ENCODE measurements at regions not wholly inside any gene's neighbourhood (a gene's known extent, or its start where the extent isn't known, plus 50 kb on each side); places are given as distances from the start of the nearest gene placed in this dataset.
A peak's percentile ranks its signal among the peaks of the same experiment; 100 is the strongest.

DNA sequence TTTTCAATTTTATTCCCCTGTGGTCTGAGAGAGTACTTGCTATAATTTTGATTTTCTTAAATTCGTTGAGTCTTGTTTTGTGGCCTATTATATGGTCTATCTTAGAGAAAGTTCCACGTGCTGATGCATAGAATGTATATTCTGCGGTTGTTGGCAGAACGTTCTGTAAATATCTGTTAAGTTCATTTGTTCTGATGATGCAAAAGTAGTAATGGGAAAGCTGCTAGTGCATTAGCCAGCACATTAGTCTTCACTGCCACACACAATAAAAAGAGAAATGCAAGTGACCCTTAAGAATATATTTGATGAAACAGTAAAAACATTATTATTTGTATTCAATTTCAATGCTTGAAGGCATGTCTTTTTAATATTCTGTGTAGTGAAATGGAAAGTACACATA lies 84.8 kb downstream of the GTPBP8 start:
- in situ Hi-C loops (cut with HindIII; ENCODE audit: low sequenced_read_pairs), result no loop called here
- TF ChIP-seq, protein P1, sequence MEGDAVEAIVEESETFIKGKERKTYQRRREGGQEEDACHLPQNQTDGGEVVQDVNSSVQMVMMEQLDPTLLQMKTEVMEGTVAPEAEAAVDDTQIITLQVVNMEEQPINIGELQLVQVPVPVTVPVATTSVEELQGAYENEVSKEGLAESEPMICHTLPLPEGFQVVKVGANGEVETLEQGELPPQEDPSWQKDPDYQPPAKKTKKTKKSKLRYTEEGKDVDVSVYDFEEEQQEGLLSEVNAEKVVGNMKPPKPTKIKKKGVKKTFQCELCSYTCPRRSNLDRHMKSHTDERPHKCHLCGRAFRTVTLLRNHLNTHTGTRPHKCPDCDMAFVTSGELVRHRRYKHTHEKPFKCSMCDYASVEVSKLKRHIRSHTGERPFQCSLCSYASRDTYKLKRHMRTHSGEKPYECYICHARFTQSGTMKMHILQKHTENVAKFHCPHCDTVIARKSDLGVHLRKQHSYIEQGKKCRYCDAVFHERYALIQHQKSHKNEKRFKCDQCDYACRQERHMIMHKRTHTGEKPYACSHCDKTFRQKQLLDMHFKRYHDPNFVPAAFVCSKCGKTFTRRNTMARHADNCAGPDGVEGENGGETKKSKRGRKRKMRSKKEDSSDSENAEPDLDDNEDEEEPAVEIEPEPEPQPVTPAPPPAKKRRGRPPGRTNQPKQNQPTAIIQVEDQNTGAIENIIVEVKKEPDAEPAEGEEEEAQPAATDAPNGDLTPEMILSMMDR (IDR thresholded peaks at IDR 0.05; ENCODE audit: low read depth, low read length, missing control alignments), result no peak
- DNase-seq (ENCODE audit: low read depth), result no peak
- H3K4me3 ChIP-seq (ENCODE audit: low read depth, low read length), result no peak overlapping the region

DNA sequence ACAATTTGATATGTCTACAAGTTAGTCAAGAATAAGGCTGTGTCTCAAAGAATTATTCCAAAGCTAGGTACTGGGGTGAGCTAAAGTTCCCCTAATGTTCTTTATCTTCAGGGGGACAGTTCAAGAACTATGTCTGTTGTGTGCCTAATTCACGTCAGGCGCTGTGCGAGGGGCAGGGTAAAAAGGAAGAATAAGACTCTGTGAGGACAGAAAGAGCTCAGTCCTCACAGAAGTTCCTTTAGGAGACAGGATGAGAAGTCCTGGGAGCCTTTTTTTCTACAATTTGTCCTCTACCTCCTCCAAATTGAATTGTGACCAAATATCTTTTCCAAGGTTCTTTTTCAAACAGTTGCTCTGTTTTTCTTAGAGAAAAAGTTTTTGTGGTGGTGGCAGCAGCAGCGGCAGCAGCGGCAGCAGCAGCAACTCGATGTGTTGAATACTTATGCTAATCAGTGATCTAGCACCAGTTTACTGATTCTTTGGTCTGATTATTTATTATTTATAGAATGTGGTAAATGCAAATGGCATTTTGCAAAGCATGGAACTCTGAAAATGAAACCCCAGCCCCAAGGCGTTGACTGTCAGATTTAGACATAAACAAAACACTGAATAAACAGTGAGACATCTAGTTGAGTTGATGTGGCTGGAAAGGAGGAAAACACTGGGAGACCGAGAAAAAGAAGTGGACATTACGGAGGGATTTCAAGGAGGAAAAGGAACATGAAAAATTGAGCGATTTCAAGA lies 88.6 kb downstream of the GTPBP8 start:
- peak overlapping the region; percentile 4 for H3K4me3 ChIP-seq (ENCODE audit: low read depth, low read length)
- TF ChIP-seq, protein P1 (IDR thresholded peaks at IDR 0.05; ENCODE audit: low read depth, low read length, missing control alignments), result no peak
- no peak for DNase-seq (ENCODE audit: low read depth)
- in situ Hi-C loops (cut with HindIII; ENCODE audit: low sequenced_read_pairs), result no loop called here

DNA sequence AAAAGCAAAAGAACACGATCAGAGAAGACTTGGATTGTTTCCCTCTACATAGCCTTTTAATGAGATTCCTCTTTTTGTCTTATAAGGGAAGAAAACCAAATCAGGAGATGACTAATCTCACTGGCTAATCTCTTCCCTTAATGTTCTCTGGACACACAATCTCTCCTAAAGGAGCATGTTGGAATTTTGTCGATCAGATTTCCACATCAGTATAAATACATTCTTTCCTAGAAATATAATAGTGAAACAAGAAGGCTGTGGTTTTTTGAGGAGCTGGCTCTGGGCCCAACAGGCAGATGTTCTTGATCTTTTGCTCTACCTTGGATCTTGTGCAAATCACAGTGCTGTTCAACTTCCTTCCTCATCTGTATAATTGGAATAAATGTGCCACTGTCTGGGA lies 94.0 kb downstream of the GTPBP8 start:
- DNase-seq (ENCODE audit: low read depth), result peak; percentile 79
- TF ChIP-seq, protein P1 (IDR thresholded peaks at IDR 0.05; ENCODE audit: low read depth, low read length, missing control alignments), result no peak
- in situ Hi-C loops (cut with HindIII; ENCODE audit: low sequenced_read_pairs), result no loop called here
- no peak overlapping the region for H3K4me3 ChIP-seq (ENCODE audit: low read depth, low read length)

DNA sequence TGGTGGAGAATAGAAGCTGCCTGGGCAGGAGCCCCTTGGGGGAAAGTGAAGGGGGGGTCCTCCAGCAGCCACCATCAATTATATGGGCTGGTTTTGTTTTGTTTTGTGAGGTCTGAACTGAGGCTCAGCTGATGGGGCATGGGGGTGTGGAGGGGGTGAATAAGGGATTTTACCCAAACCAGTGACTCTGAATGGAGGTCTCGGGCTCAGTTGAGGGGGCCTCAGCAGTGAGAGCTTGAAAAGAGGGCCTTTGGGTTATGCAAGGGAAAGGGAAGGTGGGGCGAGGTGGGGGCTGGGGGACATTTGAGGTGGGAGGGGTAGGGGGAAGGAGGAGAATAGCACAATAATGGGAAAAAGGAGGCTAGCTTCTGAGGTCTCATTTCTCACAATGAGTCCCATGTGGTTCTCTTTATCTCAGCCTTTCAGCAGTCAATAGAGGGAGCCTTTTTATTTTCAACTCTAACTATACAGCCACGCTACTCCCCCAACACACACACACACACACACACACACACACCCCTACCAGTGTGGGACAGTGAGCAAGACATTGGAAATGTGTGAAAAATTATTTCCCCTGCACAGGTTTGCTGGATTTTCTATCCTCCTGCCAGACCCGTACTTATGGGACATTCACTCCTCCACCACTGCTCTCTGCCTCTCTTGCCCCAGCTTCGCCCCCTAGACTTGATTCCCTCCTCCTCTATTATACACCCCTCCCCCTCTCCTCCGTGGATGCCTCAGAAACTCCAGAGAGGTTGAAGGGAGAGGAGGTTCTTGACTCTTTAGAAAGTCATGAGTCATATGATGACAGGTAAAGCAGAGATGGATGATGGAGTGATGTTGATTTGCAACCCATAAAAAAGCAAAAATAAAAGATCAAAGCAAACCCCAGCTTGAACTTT lies 96.0 kb downstream of the GTPBP8 start:
- no peak overlapping the region for H3K4me3 ChIP-seq (ENCODE audit: low read depth, low read length)
- TF ChIP-seq, protein P1 (IDR thresholded peaks at IDR 0.05; ENCODE audit: low read depth, low read length, missing control alignments), result peak; percentile 10
- in situ Hi-C loops (cut with HindIII; ENCODE audit: low sequenced_read_pairs), result no loop called here
- no peak for DNase-seq (ENCODE audit: low read depth)

DNA sequence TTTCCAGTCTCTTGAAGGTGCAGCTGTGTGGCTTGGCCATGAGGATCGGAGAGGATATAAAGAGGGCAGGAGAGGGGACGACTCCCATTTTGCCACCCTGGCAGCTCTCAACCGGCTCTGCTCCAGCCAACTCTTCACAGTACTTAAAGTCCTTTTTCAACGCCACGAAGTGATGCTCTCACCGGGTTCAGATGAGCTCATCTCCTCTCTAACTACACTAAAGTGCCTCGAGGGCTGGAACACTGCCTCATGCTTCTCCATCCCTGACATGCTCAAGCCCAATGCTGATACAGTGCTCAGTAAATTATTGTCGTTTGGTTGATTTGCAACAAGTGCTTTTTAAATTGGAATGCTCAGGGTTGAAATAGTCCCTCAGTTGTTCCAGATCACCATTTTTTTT lies 97.8 kb downstream of the GTPBP8 start:
- no peak for DNase-seq (ENCODE audit: low read depth)
- in situ Hi-C loops (cut with HindIII; ENCODE audit: low sequenced_read_pairs), result no loop called here
- TF ChIP-seq, protein P1 (IDR thresholded peaks at IDR 0.05; ENCODE audit: low read depth, low read length, missing control alignments), result no peak
- no peak overlapping the region for H3K4me3 ChIP-seq (ENCODE audit: low read depth, low read length)

DNA sequence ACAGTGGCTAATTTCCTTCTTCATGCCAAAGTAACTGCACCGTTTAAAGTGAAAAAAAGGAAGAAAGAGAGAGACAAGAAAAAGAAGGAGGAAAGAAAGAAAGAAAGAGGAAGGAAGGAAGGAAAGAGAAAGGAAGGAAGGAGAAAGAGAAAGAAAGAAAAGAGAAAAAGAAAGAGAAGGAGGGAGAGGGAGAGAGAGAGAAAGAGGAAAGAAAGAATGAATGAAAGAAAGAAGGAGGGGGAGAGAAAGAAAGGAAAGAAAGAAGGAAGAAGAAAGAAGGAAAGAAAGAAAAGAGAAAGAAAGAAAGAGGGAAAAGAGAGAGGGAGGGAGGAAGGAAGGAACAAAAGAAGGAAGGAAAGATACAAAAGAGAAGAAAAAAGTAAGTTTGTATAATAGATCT lies 100.6 kb downstream of the GTPBP8 start:
- TF ChIP-seq, protein P1 (IDR thresholded peaks at IDR 0.05; ENCODE audit: low read depth, low read length, missing control alignments), result no peak
- no peak for DNase-seq (ENCODE audit: low read depth)
- H3K4me3 ChIP-seq (ENCODE audit: low read depth, low read length), result no peak overlapping the region
- in situ Hi-C loops (cut with HindIII; ENCODE audit: low sequenced_read_pairs), result no loop called here
